HL-60 (cell line): ENCODE measurements at regions not wholly inside any gene's neighbourhood (a gene's known extent, or its start where the extent isn't known, plus 50 kb on each side); places are given as distances from the start of the nearest gene placed in this dataset.

Experiments used
- POLR2AphosphoS5 ChIP-seq: IDR thresholded peaks from 2 replicates; pipeline ENCODE4 v1.6.1; 2012; ENCODE audit warnings: low read depth
- TF ChIP-seq, protein P1 (sequence below): IDR thresholded peaks from one replicate; pipeline ENCODE4 v1.5.1; 2011; ENCODE audit warnings: low read length, control low read depth, inconsistent platforms; ENCODE audit not compliant: insufficient read depth

DNA sequence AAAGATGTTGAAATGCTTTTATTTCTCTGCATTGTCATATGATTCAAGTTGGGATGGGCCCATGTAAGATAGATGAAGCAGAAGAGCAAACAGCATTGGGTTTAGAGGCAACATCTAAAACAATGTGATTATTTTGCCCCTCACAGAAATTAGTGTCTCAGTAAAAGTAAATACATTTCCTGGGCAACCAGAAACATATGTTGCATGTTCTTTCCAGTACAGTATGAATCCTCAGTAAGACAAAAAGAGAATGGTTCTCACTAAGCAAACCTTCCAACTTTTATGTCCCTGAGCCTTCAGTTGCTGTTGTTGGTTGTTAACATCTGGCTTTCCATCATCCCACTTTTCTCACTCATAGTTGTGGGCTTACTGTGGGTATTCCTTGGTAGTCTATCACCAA lies 222.5 kb upstream of the PRPS1L1 start:
- TF ChIP-seq, protein P1, sequence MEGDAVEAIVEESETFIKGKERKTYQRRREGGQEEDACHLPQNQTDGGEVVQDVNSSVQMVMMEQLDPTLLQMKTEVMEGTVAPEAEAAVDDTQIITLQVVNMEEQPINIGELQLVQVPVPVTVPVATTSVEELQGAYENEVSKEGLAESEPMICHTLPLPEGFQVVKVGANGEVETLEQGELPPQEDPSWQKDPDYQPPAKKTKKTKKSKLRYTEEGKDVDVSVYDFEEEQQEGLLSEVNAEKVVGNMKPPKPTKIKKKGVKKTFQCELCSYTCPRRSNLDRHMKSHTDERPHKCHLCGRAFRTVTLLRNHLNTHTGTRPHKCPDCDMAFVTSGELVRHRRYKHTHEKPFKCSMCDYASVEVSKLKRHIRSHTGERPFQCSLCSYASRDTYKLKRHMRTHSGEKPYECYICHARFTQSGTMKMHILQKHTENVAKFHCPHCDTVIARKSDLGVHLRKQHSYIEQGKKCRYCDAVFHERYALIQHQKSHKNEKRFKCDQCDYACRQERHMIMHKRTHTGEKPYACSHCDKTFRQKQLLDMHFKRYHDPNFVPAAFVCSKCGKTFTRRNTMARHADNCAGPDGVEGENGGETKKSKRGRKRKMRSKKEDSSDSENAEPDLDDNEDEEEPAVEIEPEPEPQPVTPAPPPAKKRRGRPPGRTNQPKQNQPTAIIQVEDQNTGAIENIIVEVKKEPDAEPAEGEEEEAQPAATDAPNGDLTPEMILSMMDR: no peak
- no peak for TF ChIP-seq POLR2AphosphoS5
